BLaER1 (cell line): ENCODE measurements at regions not wholly inside any gene's neighbourhood (a gene's known extent, or its start where the extent isn't known, plus 50 kb on each side); places are given as distances from the start of the nearest gene placed in this dataset.

Source experiments
- H3K27ac ChIP-seq: shearing (Covaris generic); formaldehyde crosslinking; 2 replicates; pipeline ENCODE4 v1.8.1; 2022
- H3K27me3 ChIP-seq: shearing (Covaris generic); formaldehyde crosslinking; 2 replicates; pipeline ENCODE4 v1.8.1; 2022
- H3K36me3 ChIP-seq: shearing (Covaris generic); formaldehyde crosslinking; 2 replicates; pipeline ENCODE4 v1.8.1; 2022
- H3K4me1 ChIP-seq: shearing (Covaris generic); formaldehyde crosslinking; 2 replicates; pipeline ENCODE4 v1.8.1; 2022
- H3K4me2 ChIP-seq: shearing (Covaris generic); formaldehyde crosslinking; 2 replicates; pipeline ENCODE4 v1.8.1; 2022
- H3K4me3 ChIP-seq: shearing (Covaris generic); formaldehyde crosslinking; 2 replicates; pipeline ENCODE4 v1.8.1; 2022
- H3K9ac ChIP-seq: shearing (Covaris generic); formaldehyde crosslinking; 2 replicates; pipeline ENCODE4 v1.8.1; 2022
- H3K9me3 ChIP-seq: shearing (Covaris generic); formaldehyde crosslinking; 2 replicates; pipeline ENCODE4 v1.8.1; 2022
- H4K20me1 ChIP-seq: shearing (Covaris generic); formaldehyde crosslinking; 2 replicates; pipeline ENCODE4 v1.8.1; 2022
- Cebpa-rat ChIP-seq: shearing (Covaris generic); IDR thresholded peaks from 2 replicates; pipeline ENCODE4 v1.8.1; 2022

DNA sequence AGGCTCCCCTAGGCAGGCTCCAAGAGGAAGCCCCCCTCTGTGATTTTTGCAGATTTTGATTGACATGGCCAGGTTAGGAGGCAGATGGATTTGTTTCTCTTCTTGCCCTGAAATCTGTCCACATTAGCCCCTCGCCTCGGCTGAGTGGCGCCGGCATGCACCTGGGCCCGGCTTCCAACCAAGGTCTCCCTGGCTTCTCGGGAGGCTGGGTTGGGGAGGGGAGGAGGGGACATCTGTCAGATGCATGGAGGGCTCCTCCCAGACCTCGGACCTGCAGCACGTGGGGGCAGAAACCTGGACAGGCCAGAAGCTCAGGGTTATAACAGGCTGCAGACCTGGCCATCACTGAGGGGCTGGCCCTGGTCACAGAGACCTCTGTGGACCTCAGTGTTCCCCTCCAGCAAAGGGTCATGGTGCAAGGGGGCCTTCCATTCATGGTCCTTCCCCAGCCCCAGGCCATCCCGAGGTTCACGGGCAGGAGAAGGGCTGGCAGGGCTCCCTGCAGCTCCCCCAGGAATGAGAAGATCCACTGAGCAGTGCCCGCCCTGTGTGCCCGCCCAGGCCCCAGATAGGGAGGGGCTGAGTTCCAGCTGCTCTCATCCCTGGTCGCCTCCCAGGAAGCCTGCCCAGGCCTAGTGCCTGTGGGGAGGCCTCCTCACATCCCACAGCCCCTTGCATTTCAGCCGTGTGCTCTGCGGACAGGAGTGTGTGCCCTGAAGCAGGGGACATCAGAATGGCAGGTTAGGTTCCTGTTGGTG, 747.8 kb downstream of the BRD1 start:
- Histone ChIP-seq H3K36me3 (no peaks in the 10 kb centered on the region), H3K4me1 (no peaks in the 10 kb centered on the region), H3K4me2 (no peak overlapping the region), H3K27me3 (no peaks in the 10 kb centered on the region), H3K27ac (no peak overlapping the region), H4K20me1 (no peaks in the 10 kb centered on the region; the same call in 1 of the 2 replicates), H3K4me3 (no peak overlapping the region), H3K9ac (no peak overlapping the region), H3K9me3 (no peaks in the 10 kb centered on the region)
- no peak for TF ChIP-seq Cebpa-rat

DNA sequence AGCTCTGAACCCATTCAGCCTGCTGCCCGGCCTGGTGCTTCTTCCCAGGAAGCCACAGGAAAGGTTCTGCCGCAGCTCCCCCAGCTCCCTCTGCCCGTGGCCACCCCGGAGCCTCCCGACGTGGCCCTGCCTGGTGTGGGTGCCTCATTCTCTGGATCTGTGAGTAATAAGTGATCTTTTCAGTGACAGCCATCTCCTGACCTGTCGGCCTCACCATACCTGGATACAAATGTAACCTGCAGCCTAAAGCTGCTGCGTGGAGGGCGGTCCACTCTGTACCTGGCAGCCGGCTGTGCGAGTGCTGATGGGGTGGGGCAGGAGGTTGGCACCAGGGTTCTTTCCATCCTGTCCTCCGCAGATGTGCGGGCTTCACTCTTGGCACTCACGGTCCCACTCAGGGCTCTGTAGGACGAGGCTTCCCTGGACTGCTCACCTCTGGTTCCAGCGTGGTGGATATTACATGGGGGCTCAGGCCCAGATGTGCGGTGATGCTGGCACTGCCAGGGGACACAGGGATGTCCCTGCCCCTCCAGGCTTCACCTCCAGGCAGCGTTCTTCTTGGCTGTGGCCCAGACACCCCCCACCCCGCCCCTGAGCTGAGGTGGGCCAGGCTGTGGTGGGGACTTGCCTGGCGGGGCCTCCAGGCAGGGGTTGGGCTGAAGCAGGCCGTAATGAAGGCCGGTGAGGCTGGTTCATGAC, 748.5 kb downstream of the BRD1 start:
- no peak for TF ChIP-seq Cebpa-rat
- no peak overlapping the region for H3K4me2 ChIP-seq
- H3K36me3 ChIP-seq, result no peaks in the 10 kb centered on the region
- no peak overlapping the region for H3K4me3 ChIP-seq
- no peaks in the 10 kb centered on the region; the same call in 1 of the 2 replicates for H4K20me1 ChIP-seq
- no peaks in the 10 kb centered on the region for H3K27me3 ChIP-seq
- no peak overlapping the region for H3K27ac ChIP-seq
- no peaks in the 10 kb centered on the region for H3K9me3 ChIP-seq
- H3K9ac ChIP-seq, result no peak overlapping the region
- no peaks in the 10 kb centered on the region for H3K4me1 ChIP-seq

- H3K27me3 ChIP-seq, result no peaks in the 10 kb centered on the region
- no peak for TF ChIP-seq Cebpa-rat
Observed at GRCh38 chr22:49078076-49078710, 749.5 kb downstream of the BRD1 start.

DNA sequence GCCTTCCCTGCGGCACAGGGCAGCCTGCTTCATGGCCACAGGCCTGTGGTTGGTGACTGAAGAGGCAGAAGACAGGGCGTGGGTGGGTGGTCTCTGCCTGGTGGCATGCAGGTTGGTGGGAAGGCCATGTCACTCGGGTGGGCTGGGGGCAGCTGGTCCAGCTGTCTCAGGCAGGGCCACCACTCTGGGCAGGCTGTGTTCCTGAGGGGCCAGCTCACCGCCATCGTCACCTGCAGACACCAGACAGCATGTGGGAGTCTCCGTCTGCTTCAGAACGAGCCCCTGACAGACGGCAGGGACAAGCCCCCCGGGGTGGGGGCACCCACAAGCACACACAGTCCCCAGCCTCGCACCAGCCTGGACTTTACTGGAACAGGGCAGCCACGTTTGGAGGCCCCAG, 750.1 kb downstream of the BRD1 start:
- H4K20me1 ChIP-seq, result no peaks in the 10 kb centered on the region; the same call in 1 of the 2 replicates
- TF ChIP-seq Cebpa-rat, result no peak
- H3K4me1 ChIP-seq, result no peaks in the 10 kb centered on the region
- H3K4me3 ChIP-seq, result no peak overlapping the region
- H3K4me2 ChIP-seq, result no peak overlapping the region
- no peak overlapping the region for H3K27ac ChIP-seq
- no peak overlapping the region for H3K9ac ChIP-seq
- no peaks in the 10 kb centered on the region for H3K9me3 ChIP-seq
- H3K27me3 ChIP-seq, result no peaks in the 10 kb centered on the region
- no peaks in the 10 kb centered on the region for H3K36me3 ChIP-seq

More at GRCh38 chr22:49078076-49078710, 749.5 kb downstream of the BRD1 start:
- H3K36me3 ChIP-seq, result no peaks in the 10 kb centered on the region
- no peaks in the 10 kb centered on the region for H3K9me3 ChIP-seq
- no peaks in the 10 kb centered on the region; the same call in 1 of the 2 replicates for H4K20me1 ChIP-seq
- H3K9ac ChIP-seq, result no peak overlapping the region
- no peak overlapping the region for H3K4me2 ChIP-seq
- no peaks in the 10 kb centered on the region for H3K4me1 ChIP-seq
- H3K4me3 ChIP-seq, result no peak overlapping the region
- no peak overlapping the region for H3K27ac ChIP-seq

- no peak overlapping the region for H3K4me2 ChIP-seq
- no peaks in the 10 kb centered on the region for H3K9me3 ChIP-seq
- no peak overlapping the region for H3K9ac ChIP-seq
- no peak overlapping the region for H3K27ac ChIP-seq
- no peaks in the 10 kb centered on the region for H3K27me3 ChIP-seq
- TF ChIP-seq Cebpa-rat, result no peak
- H4K20me1 ChIP-seq, result no peaks in the 10 kb centered on the region; the same call in 1 of the 2 replicates
- H3K36me3 ChIP-seq, result no peaks in the 10 kb centered on the region
- H3K4me1 ChIP-seq, result no peaks in the 10 kb centered on the region
- H3K4me3 ChIP-seq, result no peak overlapping the region
Observed at GRCh38 chr22:49077036-49077393, 750.7 kb downstream of the BRD1 start.

- H3K4me3 ChIP-seq, result no peak overlapping the region
- H3K27me3 ChIP-seq, result no peaks in the 10 kb centered on the region
- no peak overlapping the region for H3K4me2 ChIP-seq
- H3K36me3 ChIP-seq, result no peaks in the 10 kb centered on the region
- H3K27ac ChIP-seq, result no peak overlapping the region
- H3K9me3 ChIP-seq, result no peaks in the 10 kb centered on the region
- no peaks in the 10 kb centered on the region; the same call in 1 of the 2 replicates for H4K20me1 ChIP-seq
- no peaks in the 10 kb centered on the region for H3K4me1 ChIP-seq
- no peak overlapping the region for H3K9ac ChIP-seq
- TF ChIP-seq Cebpa-rat, result no peak
Observed at GRCh38 chr22:49076300-49077035, 751.2 kb downstream of the BRD1 start.

GRCh38 chr22:49075150-49075549, 752.5 kb downstream of the BRD1 start:
- Histone ChIP-seq H3K27me3 (no peaks in the 10 kb centered on the region), H3K9ac (no peak overlapping the region), H3K4me3 (no peak overlapping the region), H4K20me1 (no peaks in the 10 kb centered on the region; the same call in 1 of the 2 replicates), H3K27ac (no peak overlapping the region), H3K36me3 (no peaks in the 10 kb centered on the region), H3K4me1 (no peaks in the 10 kb centered on the region), H3K9me3 (no peaks in the 10 kb centered on the region), H3K4me2 (no peak overlapping the region)
- no peak for TF ChIP-seq Cebpa-rat

GRCh38 chr22:49073873-49074417, 753.7 kb downstream of the BRD1 start:
- no peaks in the 10 kb centered on the region for H3K36me3 ChIP-seq
- TF ChIP-seq Cebpa-rat, result no peak
- H3K4me1 ChIP-seq, result no peaks in the 10 kb centered on the region
- no peak overlapping the region for H3K9ac ChIP-seq
- no peaks in the 10 kb centered on the region for H3K9me3 ChIP-seq
- H3K27me3 ChIP-seq, result no peaks in the 10 kb centered on the region
- no peak overlapping the region for H3K4me2 ChIP-seq
- H4K20me1 ChIP-seq, result no peaks in the 10 kb centered on the region; the same call in 1 of the 2 replicates
- H3K27ac ChIP-seq, result no peak overlapping the region
- no peak overlapping the region for H3K4me3 ChIP-seq

GRCh38 chr22:49072996-49073645, 754.6 kb downstream of the BRD1 start:
- H3K4me2 ChIP-seq, result no peak overlapping the region
- no peaks in the 10 kb centered on the region for H3K27me3 ChIP-seq
- H3K9me3 ChIP-seq, result no peaks in the 10 kb centered on the region
- H3K4me1 ChIP-seq, result no peaks in the 10 kb centered on the region
- H3K36me3 ChIP-seq, result no peaks in the 10 kb centered on the region
- H4K20me1 ChIP-seq, result no peaks in the 10 kb centered on the region; the same call in 1 of the 2 replicates
- H3K27ac ChIP-seq, result no peak overlapping the region
- H3K9ac ChIP-seq, result no peak overlapping the region
- H3K4me3 ChIP-seq, result no peak overlapping the region
- TF ChIP-seq Cebpa-rat, result no peak
